GM23338 (cell line): ENCODE measurements at regions not wholly inside any gene's neighbourhood (a gene's known extent, or its start where the extent isn't known, plus 50 kb on each side); places are given as distances from the start of the nearest gene placed in this dataset.

Experiments used
- ATAC-seq: fragments of 200-7000 bp; cut with Tn5 transposase; 3 replicates; pipeline ENCODE4 v1.9.1; 2020
- DNase-seq: peaks from one replicate; pipeline ENCODE4 v3.0.0-alpha.2; 2015; ENCODE audit warnings: low spot score
- H2AFZ ChIP-seq: fragments of 200-600 bp; sonication (generic); 2 replicates; pipeline ENCODE4 v1.8.0; 2016; ENCODE audit warnings: antibody characterized with exemption, mild to moderate bottlenecking, moderate library complexity
- H3F3A ChIP-seq: fragments of 200-600 bp; sonication (generic); replicated peaks from 2 replicates; pipeline ENCODE4 v1.8.0; 2017; ENCODE audit warnings: antibody characterized with exemption, mixed run types, low read depth
- H3K27ac ChIP-seq: fragments of 200-600 bp; sonication (generic); 2 replicates; pipeline ENCODE4 v1.6.1; 2016; ENCODE audit warnings: low read depth
- H3K27me3 ChIP-seq: fragments of 200-600 bp; sonication (generic); 2 replicates; pipeline ENCODE4 v1.8.0; 2016; ENCODE audit warnings: mild to moderate bottlenecking, mixed run types, moderate library complexity; ENCODE audit not compliant: insufficient read depth
- H3K36me3 ChIP-seq: fragments of 200-600 bp; sonication (generic); 2 replicates; pipeline ENCODE4 v1.8.0; 2016; ENCODE audit warnings: mild to moderate bottlenecking; ENCODE audit not compliant: insufficient read depth
- H3K4me1 ChIP-seq: fragments of 200-600 bp; sonication (generic); 2 replicates; pipeline ENCODE4 v1.8.0; 2016; ENCODE audit warnings: mild to moderate bottlenecking, moderate library complexity; ENCODE audit not compliant: insufficient read depth
- H3K4me2 ChIP-seq: fragments of 200-600 bp; sonication (generic); 2 replicates; pipeline ENCODE4 v1.7.1; 2017; ENCODE audit warnings: mixed run types
- H3K4me3 ChIP-seq: fragments of 200-600 bp; sonication (generic); 2 replicates; pipeline ENCODE4 v1.6.1; 2016; ENCODE audit warnings: mixed run types
- H3K79me2 ChIP-seq: fragments of 200-600 bp; sonication (generic); replicated peaks from 2 replicates; pipeline ENCODE4 v1.8.0; 2017; ENCODE audit warnings: mild to moderate bottlenecking; ENCODE audit not compliant: insufficient read depth
- H3K9me2 ChIP-seq: fragments of 200-600 bp; sonication (generic); 2 replicates; pipeline ENCODE4 v1.8.0; 2017; ENCODE audit not compliant: insufficient read depth
- H4K20me1 ChIP-seq: fragments of 200-600 bp; sonication (generic); replicated peaks from 2 replicates; pipeline ENCODE4 v1.8.0; 2017; ENCODE audit warnings: mild to moderate bottlenecking; ENCODE audit not compliant: insufficient read depth
- H3K27ac Mint-ChIP-seq: 2 replicates; pipeline ENCODE4 v1.8.0; 2020; ENCODE audit warnings: inconsistent platforms, mild to moderate bottlenecking, moderate library complexity, mixed read lengths
- H3K27me3 Mint-ChIP-seq: 3 replicates; pipeline ENCODE4 v1.8.0; 2022; ENCODE audit warnings: low read depth, mild to moderate bottlenecking, moderate library complexity, mixed read lengths, inconsistent platforms; ENCODE audit not compliant: insufficient read depth, poor library complexity
- H3K36me3 Mint-ChIP-seq: 3 replicates; pipeline ENCODE4 v1.8.0; 2021; ENCODE audit warnings: low read depth, mild to moderate bottlenecking, inconsistent platforms, moderate library complexity, mixed read lengths
- H3K4me1 Mint-ChIP-seq: 3 replicates; pipeline ENCODE4 v1.8.0; 2020; ENCODE audit warnings: mild to moderate bottlenecking, inconsistent platforms, mixed read lengths
- H3K4me3 Mint-ChIP-seq: 3 replicates; pipeline ENCODE4 v1.8.0; 2021; ENCODE audit warnings: moderate library complexity, mild to moderate bottlenecking, inconsistent platforms, mixed read lengths
- H3K9me3 Mint-ChIP-seq: 3 replicates; pipeline ENCODE4 v1.8.0; 2020; ENCODE audit warnings: moderate library complexity, mild to moderate bottlenecking, inconsistent platforms, mixed read lengths
- CREB1 ChIP-seq: fragments of 250-450 bp; sonication (Bioruptor Pico); IDR thresholded peaks from 2 replicates; pipeline ENCODE4 v1.5.0; 2020; ENCODE audit warnings: low read depth, mild to moderate bottlenecking, moderate library complexity
- EZH2 ChIP-seq: fragments of 200-600 bp; sonication (generic); IDR thresholded peaks from one replicate; pipeline ENCODE4 v1.8.0; 2017; ENCODE audit warnings: antibody characterized with exemption, mild to moderate bottlenecking, low read depth; ENCODE audit not compliant: unreplicated experiment
- EZH2phosphoT487 ChIP-seq: fragments of 200-600 bp; sonication (generic); IDR thresholded peaks from one replicate; pipeline ENCODE4 v1.8.1; 2018; ENCODE audit warnings: antibody characterized with exemption; ENCODE audit not compliant: unreplicated experiment
- JUNB ChIP-seq: IDR thresholded peaks from one replicate; pipeline ENCODE4 v1.6.1; 2016; ENCODE audit warnings: antibody characterized with exemption; ENCODE audit not compliant: unreplicated experiment
- NANOG ChIP-seq: IDR thresholded peaks from 2 replicates; pipeline ENCODE4 v1.6.1; 2016; ENCODE audit warnings: antibody characterized with exemption, borderline replicate concordance
- POLR2AphosphoS5 ChIP-seq: IDR thresholded peaks from 2 replicates; pipeline ENCODE4 v1.6.1; 2016; ENCODE audit warnings: antibody characterized with exemption, low read depth
- STAT1 ChIP-seq: IDR thresholded peaks from one replicate; pipeline ENCODE4 v1.6.1; 2016; ENCODE audit warnings: antibody characterized with exemption; ENCODE audit not compliant: unreplicated experiment
- ZNF114 ChIP-seq: fragments of 250-450 bp; sonication (Bioruptor Pico); IDR thresholded peaks from 2 replicates; pipeline ENCODE4 v1.5.0; 2020; ENCODE audit warnings: mild to moderate bottlenecking, moderate library complexity
- ZNF331 ChIP-seq: fragments of 250-450 bp; sonication (Bioruptor Pico); IDR thresholded peaks from 2 replicates; pipeline ENCODE4 v1.5.0; 2020; ENCODE audit warnings: low read depth, mild to moderate bottlenecking, moderate library complexity
- TF ChIP-seq, protein P1 (sequence below): IDR thresholded peaks from one replicate; pipeline ENCODE4 v1.6.1; 2018; ENCODE audit warnings: antibody characterized with exemption; ENCODE audit not compliant: unreplicated experiment
- TF ChIP-seq, protein P2 (sequence below): IDR thresholded peaks from 2 replicates; pipeline ENCODE4 v1.6.1; 2016; ENCODE audit warnings: antibody characterized with exemption

GRCh38 chr14:98341211-98341610, 930.8 kb downstream of the BCL11B start (continued):
- TF ChIP-seq, protein P1, sequence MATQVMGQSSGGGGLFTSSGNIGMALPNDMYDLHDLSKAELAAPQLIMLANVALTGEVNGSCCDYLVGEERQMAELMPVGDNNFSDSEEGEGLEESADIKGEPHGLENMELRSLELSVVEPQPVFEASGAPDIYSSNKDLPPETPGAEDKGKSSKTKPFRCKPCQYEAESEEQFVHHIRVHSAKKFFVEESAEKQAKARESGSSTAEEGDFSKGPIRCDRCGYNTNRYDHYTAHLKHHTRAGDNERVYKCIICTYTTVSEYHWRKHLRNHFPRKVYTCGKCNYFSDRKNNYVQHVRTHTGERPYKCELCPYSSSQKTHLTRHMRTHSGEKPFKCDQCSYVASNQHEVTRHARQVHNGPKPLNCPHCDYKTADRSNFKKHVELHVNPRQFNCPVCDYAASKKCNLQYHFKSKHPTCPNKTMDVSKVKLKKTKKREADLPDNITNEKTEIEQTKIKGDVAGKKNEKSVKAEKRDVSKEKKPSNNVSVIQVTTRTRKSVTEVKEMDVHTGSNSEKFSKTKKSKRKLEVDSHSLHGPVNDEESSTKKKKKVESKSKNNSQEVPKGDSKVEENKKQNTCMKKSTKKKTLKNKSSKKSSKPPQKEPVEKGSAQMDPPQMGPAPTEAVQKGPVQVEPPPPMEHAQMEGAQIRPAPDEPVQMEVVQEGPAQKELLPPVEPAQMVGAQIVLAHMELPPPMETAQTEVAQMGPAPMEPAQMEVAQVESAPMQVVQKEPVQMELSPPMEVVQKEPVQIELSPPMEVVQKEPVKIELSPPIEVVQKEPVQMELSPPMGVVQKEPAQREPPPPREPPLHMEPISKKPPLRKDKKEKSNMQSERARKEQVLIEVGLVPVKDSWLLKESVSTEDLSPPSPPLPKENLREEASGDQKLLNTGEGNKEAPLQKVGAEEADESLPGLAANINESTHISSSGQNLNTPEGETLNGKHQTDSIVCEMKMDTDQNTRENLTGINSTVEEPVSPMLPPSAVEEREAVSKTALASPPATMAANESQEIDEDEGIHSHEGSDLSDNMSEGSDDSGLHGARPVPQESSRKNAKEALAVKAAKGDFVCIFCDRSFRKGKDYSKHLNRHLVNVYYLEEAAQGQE, result no peak
- no peak for TF ChIP-seq EZH2phosphoT487

- Mint-ChIP-seq H3K36me3 (no peaks in the 10 kb centered on the region), H3K4me1 (peaks cover 2% of the 10 kb centered on the region; the same call in 1 of the 3 replicates), H3K9me3 (no peaks in the 10 kb centered on the region; the same call in 1 of the 3 replicates), H3K27me3 (peaks cover 8% of the 10 kb centered on the region), H3K27ac (no peak overlapping the region), H3K4me3 (no peak overlapping the region)
- no peaks in the 10 kb centered on the region for H3F3A ChIP-seq
- ATAC-seq (no peak), DNase-seq (no peak)
- TF ChIP-seq CREB1 (CRISPR knock-in tag) (no peak), JUNB (no peak), POLR2AphosphoS5 (no peak), NANOG (no peak)
- TF ChIP-seq, protein P2, sequence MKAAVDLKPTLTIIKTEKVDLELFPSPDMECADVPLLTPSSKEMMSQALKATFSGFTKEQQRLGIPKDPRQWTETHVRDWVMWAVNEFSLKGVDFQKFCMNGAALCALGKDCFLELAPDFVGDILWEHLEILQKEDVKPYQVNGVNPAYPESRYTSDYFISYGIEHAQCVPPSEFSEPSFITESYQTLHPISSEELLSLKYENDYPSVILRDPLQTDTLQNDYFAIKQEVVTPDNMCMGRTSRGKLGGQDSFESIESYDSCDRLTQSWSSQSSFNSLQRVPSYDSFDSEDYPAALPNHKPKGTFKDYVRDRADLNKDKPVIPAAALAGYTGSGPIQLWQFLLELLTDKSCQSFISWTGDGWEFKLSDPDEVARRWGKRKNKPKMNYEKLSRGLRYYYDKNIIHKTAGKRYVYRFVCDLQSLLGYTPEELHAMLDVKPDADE, result no peak
- no peaks in the 10 kb centered on the region for H3K4me1 ChIP-seq
- no peaks in the 10 kb centered on the region for H3K27me3 ChIP-seq
- H4K20me1 ChIP-seq, result no peaks in the 10 kb centered on the region
- H2AFZ ChIP-seq, result no peak overlapping the region
- no peak overlapping the region for H3K27ac ChIP-seq
- peaks cover 5% of the 10 kb centered on the region for H3K9me2 ChIP-seq
- no peaks in the 10 kb centered on the region for H3K79me2 ChIP-seq
- no peaks in the 10 kb centered on the region for H3K36me3 ChIP-seq
- H3K4me3 ChIP-seq, result no peak overlapping the region
- H3K4me2 ChIP-seq, result no peak overlapping the region
Measured at GRCh38 chr14:98345161-98345560, 926.8 kb downstream of the BCL11B start.

GRCh38 chr14:98347686-98348085, 924.3 kb downstream of the BCL11B start:
- Histone ChIP-seq H3K9me2 (peaks cover 5% of the 10 kb centered on the region), H3K79me2 (no peaks in the 10 kb centered on the region), H3K4me3 (no peak overlapping the region), H4K20me1 (no peaks in the 10 kb centered on the region), H3K36me3 (no peaks in the 10 kb centered on the region), H3K4me2 (no peak overlapping the region), H3K27me3 (no peaks in the 10 kb centered on the region), H2AFZ (peak overlapping the region; percentile 40; the same call in 1 of the 2 replicates), H3K4me1 (no peaks in the 10 kb centered on the region), H3F3A (no peaks in the 10 kb centered on the region), H3K27ac (no peak overlapping the region)
- Mint-ChIP-seq H3K9me3 (no peaks in the 10 kb centered on the region; the same call in 2 of the 3 replicates), H3K36me3 (no peaks in the 10 kb centered on the region), H3K4me3 (no peak overlapping the region), H3K27ac (no peak overlapping the region), H3K27me3 (no peaks in the 10 kb centered on the region), H3K4me1 (peaks cover 7% of the 10 kb centered on the region)
- DNase-seq (no peak), ATAC-seq (no peak)
- TF ChIP-seq JUNB (no peak), NANOG (no peak), EZH2phosphoT487 (no peak), ZNF114 (CRISPR knock-in tag) (no peak), POLR2AphosphoS5 (no peak), EZH2 (no peak), ZNF331 (no peak), STAT1 (no peak)
- TF ChIP-seq, protein P2, result no peak
- TF ChIP-seq, protein P1, result no peak
